HG03280 (cell line): ENCODE measurements at regions not wholly inside any gene's neighbourhood (a gene's known extent, or its start where the extent isn't known, plus 50 kb on each side); places are given as distances from the start of the nearest gene placed in this dataset.

Experiments used
- ATAC-seq: cut with Tn5 transposase; IDR thresholded peaks from one replicate; pipeline ENCODE4 v1.9.1; 2021; ENCODE audit warnings: mild to moderate bottlenecking, moderate library complexity; ENCODE audit not compliant: unreplicated experiment

DNA sequence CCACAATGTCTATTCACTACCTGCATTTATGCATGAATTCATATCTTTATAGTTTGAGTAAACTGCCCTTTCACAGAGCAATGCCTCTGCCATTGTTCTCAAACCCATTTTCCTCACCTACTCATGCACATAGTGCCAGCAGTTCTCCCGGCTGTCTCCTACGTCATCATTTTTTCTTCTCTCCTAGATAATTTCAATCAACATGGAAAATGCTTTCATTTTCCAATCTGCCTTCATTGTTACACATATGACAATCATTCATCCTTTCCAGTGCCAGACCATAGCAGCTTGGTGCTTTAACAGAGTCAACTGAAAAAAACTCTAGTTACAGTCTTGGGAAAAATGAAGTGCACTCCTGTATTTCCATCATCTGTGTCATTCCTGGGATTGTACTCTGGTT is 514.8 kb upstream of the CTNND2 start:
- no peak for ATAC-seq

- ATAC-seq, result no peak
Observed at GRCh38 chr5:12413585-12413984, 509.3 kb upstream of the CTNND2 start.

- no peak for ATAC-seq
Observed at GRCh38 chr5:12413075-12413474, 508.8 kb upstream of the CTNND2 start.

DNA sequence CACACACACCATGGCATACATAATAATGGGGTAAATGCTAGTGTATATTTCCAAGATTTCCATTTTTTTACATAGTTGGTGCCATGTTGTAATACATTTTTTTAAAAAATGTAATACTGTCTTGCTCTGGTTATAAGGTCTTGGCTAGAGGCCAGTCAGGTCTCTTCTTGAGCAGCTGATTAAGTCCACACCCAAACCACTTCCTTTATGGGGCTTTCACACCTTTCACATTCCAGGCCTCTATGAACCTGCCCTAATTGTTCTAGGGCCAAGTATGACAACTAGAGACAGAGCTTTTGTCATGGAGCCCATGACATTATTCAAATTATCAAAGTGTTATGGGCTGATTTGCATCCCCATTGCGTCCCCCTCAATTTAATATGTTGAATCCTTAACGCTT is 495.6 kb upstream of the CTNND2 start:
- no peak for ATAC-seq

- ATAC-seq, result no peak
Observed at GRCh38 chr5:12392246-12392645, 488.0 kb upstream of the CTNND2 start.

GRCh38 chr5:12385095-12385494 is 480.8 kb upstream of the CTNND2 start:
- ATAC-seq, result no peak

GRCh38 chr5:12384005-12384404 is 479.8 kb upstream of the CTNND2 start:
- no peak for ATAC-seq

- no peak for ATAC-seq
Observed at GRCh38 chr5:12367973-12368372, 463.7 kb upstream of the CTNND2 start.

- ATAC-seq, result no peak
Observed at GRCh38 chr5:12360218-12360617, 456.0 kb upstream of the CTNND2 start.

GRCh38 chr5:12358371-12359090 is 454.3 kb upstream of the CTNND2 start:
- ATAC-seq, result no peak

GRCh38 chr5:12357626-12358025 is 453.4 kb upstream of the CTNND2 start:
- no peak for ATAC-seq

DNA sequence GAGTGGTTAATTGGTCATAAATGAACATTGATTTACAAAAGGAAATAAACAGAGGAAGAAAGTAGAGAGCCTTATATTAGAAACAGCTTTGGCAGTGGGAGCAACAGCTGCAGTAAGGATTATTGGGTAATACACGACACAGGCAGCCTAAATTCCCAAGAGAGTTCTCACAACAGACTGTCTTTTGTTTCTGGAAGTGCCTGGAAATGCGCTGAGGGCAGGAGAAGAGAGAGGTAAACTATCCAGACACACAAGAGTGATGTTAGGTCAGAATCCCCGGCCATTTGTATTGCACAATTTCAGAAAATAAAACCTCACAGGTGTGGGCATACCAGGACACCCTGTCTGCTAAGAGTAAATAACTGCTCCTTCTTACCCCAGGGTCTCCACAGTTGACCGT is 450.4 kb upstream of the CTNND2 start:
- ATAC-seq, result no peak

DNA sequence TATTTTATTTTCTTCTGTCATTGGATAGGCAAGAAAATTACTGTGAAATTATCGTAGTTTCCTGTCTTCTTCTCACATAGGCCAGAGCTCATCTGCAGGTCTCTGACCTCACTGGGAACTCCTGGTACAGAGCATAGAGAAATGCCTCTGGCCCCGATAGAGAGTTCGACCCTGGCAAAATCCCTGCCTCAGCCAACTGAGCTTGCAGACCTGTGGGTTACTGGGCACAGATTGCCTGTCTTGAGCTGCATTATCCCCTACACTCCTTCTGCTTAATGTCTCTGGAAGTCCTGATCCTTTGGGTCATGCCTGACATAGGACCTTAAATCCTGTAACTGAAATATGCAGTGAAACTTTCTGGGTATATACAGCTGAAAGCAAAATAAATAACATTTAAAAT is 439.3 kb upstream of the CTNND2 start:
- ATAC-seq, result no peak

DNA sequence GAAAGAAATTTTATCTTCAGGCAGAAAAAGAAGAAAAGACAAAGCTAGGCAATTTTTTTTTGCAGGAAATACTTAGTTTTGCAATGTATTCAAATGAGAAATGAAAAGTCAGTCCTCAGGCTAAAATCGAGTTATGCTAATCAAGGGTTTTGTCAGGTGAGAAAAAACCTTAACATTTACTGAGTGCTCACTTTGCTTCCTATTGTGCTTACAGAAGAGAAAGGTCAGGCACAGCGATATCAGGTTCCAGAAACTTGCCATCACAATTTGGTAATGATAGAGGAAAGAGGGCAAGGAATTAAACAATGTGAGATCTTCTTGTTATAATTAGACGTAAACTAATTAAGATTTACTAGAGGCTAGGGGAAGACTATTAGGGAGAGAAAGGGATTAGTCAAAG is 431.7 kb upstream of the CTNND2 start:
- ATAC-seq, result no peak

DNA sequence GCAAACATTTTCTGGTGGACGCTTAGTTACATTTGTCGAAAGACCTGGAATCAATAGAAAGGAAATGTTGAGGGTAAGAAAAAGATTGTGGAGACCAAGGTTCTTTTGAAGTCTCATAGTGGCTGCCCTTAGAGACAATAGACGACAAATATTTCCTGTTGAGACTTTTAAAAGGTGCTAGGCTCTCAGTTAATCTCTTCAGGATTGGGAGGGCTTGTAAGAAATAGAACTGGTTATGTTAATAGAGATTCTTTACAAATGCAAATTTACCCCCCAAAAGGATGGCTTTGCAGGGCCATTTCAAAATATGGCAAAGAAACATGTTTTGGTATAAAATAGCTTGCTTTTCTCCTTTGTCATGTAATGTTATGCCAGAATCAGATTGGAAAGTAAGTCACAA is 428.2 kb upstream of the CTNND2 start:
- ATAC-seq, result no peak

GRCh38 chr5:12330993-12331588 is 426.8 kb upstream of the CTNND2 start:
- ATAC-seq, result no peak

GRCh38 chr5:12330381-12330780 is 426.1 kb upstream of the CTNND2 start:
- no peak for ATAC-seq

GRCh38 chr5:12323637-12324229 is 419.5 kb upstream of the CTNND2 start:
- no peak for ATAC-seq

GRCh38 chr5:12322042-12322441 is 417.8 kb upstream of the CTNND2 start:
- ATAC-seq, result no peak

DNA sequence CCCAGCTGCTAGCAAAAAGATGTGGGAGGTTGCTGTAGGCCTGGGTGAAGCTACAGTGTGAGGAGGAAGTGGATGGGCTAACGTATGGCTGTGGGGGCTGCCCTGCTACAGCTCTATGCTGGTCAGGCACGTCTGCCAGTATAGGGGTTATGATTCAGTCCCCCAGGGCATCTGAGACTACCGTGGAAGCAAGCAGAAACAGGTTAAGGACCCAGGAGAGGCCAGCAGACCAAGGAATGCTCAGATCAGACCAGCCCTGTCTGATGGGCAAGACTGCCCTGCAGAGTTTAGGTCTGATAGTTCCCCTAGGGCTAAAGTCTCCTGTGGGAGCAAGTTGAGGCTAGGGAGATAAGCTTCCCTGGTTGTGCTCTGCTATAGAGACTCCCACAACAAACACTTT is 416.1 kb upstream of the CTNND2 start:
- no peak for ATAC-seq

GRCh38 chr5:12316812-12317211 is 412.6 kb upstream of the CTNND2 start:
- no peak for ATAC-seq

- no peak for ATAC-seq
Observed at GRCh38 chr5:12315461-12315860, 411.2 kb upstream of the CTNND2 start.

DNA sequence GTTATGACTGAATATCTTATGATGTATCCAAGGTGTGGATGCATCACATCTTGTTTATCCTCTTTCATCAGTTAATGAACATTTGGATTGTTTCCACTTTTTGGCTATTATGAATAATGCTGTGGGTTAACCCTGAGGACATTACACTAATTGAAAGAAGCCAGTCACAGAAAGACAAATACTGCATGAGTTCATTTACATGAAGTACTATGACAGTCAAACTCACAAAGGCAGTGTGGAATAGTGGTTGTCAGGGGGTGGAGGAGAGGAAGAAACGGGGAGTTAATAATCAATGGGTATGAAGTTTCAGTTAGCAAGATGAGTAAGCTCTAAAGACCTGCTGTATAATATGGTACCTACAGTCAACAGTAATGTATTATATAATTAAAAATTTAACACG is 409.4 kb upstream of the CTNND2 start:
- no peak for ATAC-seq
